ENCODE measurements at regions not wholly inside any gene's neighbourhood (a gene's known extent, or its start where the extent isn't known, plus 50 kb on each side); places are given as distances from the start of the nearest gene placed in this dataset.

GRCh38 chr15:66934868-66935520 lies 130.4 kb upstream of the SMAD3 start:
- DNase-seq (ENCODE audit: low read depth) = no peak
- no peak overlapping the region for H3K4me3 ChIP-seq (ENCODE audit: control insufficient read depth, low read depth, low read length)
- no peak for TF ChIP-seq CTCF (IDR thresholded peaks at IDR 0.05; ENCODE audit: control insufficient read depth, insufficient read depth, low read depth, low read length, missing control alignments)

DNA sequence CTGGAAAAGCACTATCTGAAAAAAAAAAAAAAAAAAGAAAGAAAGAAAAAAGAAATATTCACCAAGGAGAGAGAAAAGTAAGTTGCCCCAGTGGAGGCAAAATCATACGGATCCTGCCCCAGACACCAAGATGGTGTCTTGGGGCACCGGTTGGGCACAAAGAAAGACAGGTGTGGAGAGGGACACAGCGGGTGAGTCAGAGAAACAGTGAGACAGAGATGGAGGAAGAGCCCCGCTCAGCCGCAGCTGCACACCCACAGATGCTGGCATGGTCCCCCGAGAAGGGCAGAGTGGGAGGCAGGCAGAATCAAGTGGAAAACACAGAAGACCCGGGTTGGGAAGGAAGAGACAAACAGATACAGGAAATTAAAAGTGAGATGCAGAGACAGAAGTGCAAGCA lies 129.7 kb upstream of the SMAD3 start:
- no peak for TF ChIP-seq CTCF (IDR thresholded peaks at IDR 0.05; ENCODE audit: control insufficient read depth, insufficient read depth, low read depth, low read length, missing control alignments)
- no peak for DNase-seq (ENCODE audit: low read depth)
- no peak overlapping the region for H3K4me3 ChIP-seq (ENCODE audit: control insufficient read depth, low read depth, low read length)

GRCh38 chr15:66936109-66936860 lies 129.1 kb upstream of the SMAD3 start:
- no peak for TF ChIP-seq CTCF (IDR thresholded peaks at IDR 0.05; ENCODE audit: control insufficient read depth, insufficient read depth, low read depth, low read length, missing control alignments)
- H3K4me3 ChIP-seq (ENCODE audit: control insufficient read depth, low read depth, low read length) = peak overlapping the region; percentile 56
- DNase-seq (ENCODE audit: low read depth) = no peak

DNA sequence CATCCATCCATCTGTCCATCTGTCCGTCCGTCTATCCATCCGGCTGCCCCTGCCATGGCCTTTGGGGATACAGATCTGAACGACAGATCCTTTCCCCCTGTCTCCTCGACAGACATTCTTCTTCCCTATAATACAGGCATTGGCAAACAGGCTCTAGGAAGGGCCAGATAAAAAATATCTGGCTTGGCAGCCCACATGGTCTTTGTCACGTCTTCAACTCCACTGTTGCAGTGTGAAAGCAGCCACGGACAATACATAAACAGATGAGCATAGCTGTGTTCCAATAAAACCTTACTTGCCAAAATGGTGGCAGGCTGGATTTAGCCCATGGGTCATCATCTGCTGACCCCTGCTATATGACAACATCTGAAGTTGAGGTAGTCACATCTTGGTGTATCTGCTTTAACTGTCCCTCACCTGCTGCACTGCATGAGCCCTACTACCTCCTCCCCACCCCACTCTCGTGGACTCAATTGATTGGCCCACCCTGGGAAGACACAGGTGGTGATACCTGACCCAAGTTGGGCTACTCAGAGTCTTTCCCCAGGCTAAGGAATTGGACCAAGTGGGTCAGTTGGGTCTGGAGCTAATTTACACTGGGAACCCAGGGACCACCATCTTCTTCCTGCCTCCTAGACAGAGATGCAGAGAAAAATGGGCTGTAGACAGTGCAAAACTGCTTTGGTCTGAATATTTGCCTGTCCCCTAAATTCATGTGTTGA lies 128.4 kb upstream of the SMAD3 start:
- no peak for DNase-seq (ENCODE audit: low read depth)
- peak overlapping the region; percentile 56 for H3K4me3 ChIP-seq (ENCODE audit: control insufficient read depth, low read depth, low read length)
- no peak for TF ChIP-seq CTCF (IDR thresholded peaks at IDR 0.05; ENCODE audit: control insufficient read depth, insufficient read depth, low read depth, low read length, missing control alignments)

GRCh38 chr15:66937588-66937987 lies 127.8 kb upstream of the SMAD3 start:
- DNase-seq (ENCODE audit: low read depth) = no peak
- no peak for TF ChIP-seq CTCF (IDR thresholded peaks at IDR 0.05; ENCODE audit: control insufficient read depth, insufficient read depth, low read depth, low read length, missing control alignments)
- H3K4me3 ChIP-seq (ENCODE audit: control insufficient read depth, low read depth, low read length) = no peak overlapping the region

- no peak for DNase-seq (ENCODE audit: low read depth)
- TF ChIP-seq CTCF (IDR thresholded peaks at IDR 0.05; ENCODE audit: control insufficient read depth, insufficient read depth, low read depth, low read length, missing control alignments) = no peak
- no peak overlapping the region for H3K4me3 ChIP-seq (ENCODE audit: control insufficient read depth, low read depth, low read length)
Measured at GRCh38 chr15:66938114-66938830, 127.1 kb upstream of the SMAD3 start.
